HCT116 (cell line): ENCODE measurements at regions not wholly inside any gene's neighbourhood (a gene's known extent, or its start where the extent isn't known, plus 50 kb on each side); places are given as distances from the start of the nearest gene placed in this dataset.

Source experiments
- ATAC-seq: fragments of 200-7000 bp; cut with Tn5 transposase; 2 replicates; pipeline ENCODE4 v1.9.1; 2020; ENCODE audit warnings: mild to moderate bottlenecking, moderate library complexity
- BruUV-seq: library from RNA; stranded (reverse); fragments of 400-500 nt; replicated peaks from 2 replicates; lab custom pipeline; 2021; lab: Mats Ljungman, UMichigan
- CTCF ChIA-PET: fragments of 300-600 bp; sonication (Branson Sonifier 250); formaldehyde crosslinking; loops from one replicate; lab custom pipeline; 2021; ENCODE audit warnings: antibody characterized with exemption; lab: Charles Lee
- POLR2A ChIA-PET: fragments of 300-600, 350-600 bp; sonication (Branson Sonifier 250); formaldehyde crosslinking; loops from one replicate; lab custom pipeline; 2021; ENCODE audit warnings: antibody characterized with exemption; lab: Charles Lee
- RAD21 ChIA-PET, 2 experiments: fragments of 300-600 bp; sonication (Branson Sonifier 250); formaldehyde crosslinking; loops; one replicate each; lab custom pipeline; 2023; ENCODE audit warnings: low total read pairs in 2 of 2; ENCODE audit not compliant: uncharacterized antibody in 2 of 2, unreplicated experiment in 2 of 2, low non-redundant PET in 1 of 2; lab: Charles Lee
- DNase-seq: peaks from one replicate; pipeline ENCODE4 v3.0.0-alpha.2; 2010; ENCODE audit warnings: low read depth, low spot score
- H2AFZ ChIP-seq: fragments of 200-600 bp; shearing (Covaris generic), sonication (generic); 2 replicates; pipeline ENCODE4 v1.6.1; 2017; ENCODE audit warnings: low read depth, mixed run types, mixed read lengths, antibody characterized with exemption, low read length; ENCODE audit not compliant: poor library complexity, severe bottlenecking
- H3K27ac ChIP-seq: 2 replicates; pipeline ENCODE4 v1.5.1; 2012; ENCODE audit warnings: low read depth, low read length
- H3K27me3 ChIP-seq: fragments of 200-600 bp; sonication (generic); 2 replicates; pipeline ENCODE4 v1.6.1; 2016; ENCODE audit warnings: mixed run types, low read length, mixed read lengths; ENCODE audit not compliant: insufficient read depth
- H3K36me3 ChIP-seq, 2 experiments: fragments of 200-500 bp in 1 of 2; fragments of 200-600 bp in 1 of 2; sonication (Bioruptor generic) in 1 of 2; sonication (generic) in 1 of 2; 2 replicates each; pipeline versions ENCODE4 v1.5.1 to v1.6.1; 2014 to 2016; ENCODE audit warnings: low read length in 2 of 2, inconsistent platforms in 1 of 2, mixed read lengths in 1 of 2, mixed run types in 1 of 2; ENCODE audit not compliant: insufficient read depth in 2 of 2, control insufficient read depth in 1 of 2
- H3K4me1 ChIP-seq, 2 experiments: fragments of 200-600 bp in 1 of 2; sonication (generic) in 1 of 2; 2 replicates each; pipeline versions ENCODE4 v1.5.1 to v1.6.1; 2012 to 2017; ENCODE audit warnings: low read length in 2 of 2, inconsistent platforms in 1 of 2, mild to moderate bottlenecking in 1 of 2, mixed read lengths in 1 of 2, mixed run types in 1 of 2, moderate library complexity in 1 of 2; ENCODE audit not compliant: insufficient read depth in 2 of 2, control insufficient read depth in 1 of 2
- H3K4me2 ChIP-seq: fragments of 200-600 bp; sonication (generic); 2 replicates; pipeline ENCODE4 v1.6.1; 2017; ENCODE audit warnings: mixed run types, low read length, mixed read lengths
- H3K4me3 ChIP-seq, 2 experiments: fragments of 200-600 bp in 1 of 2; sonication (generic) in 1 of 2; replicated peaks in 1 of 2; 2 replicates each; pipeline ENCODE4 v1.5.1; 2011 to 2016; ENCODE audit warnings: low read length in 2 of 2, control low read depth in 1 of 2, low read depth in 1 of 2, mild to moderate bottlenecking in 1 of 2, mixed read lengths in 1 of 2, mixed run types in 1 of 2
- H3K79me2 ChIP-seq: fragments of 200-600 bp; sonication (generic); 2 replicates; pipeline ENCODE4 v1.6.1; 2017; ENCODE audit warnings: mild to moderate bottlenecking, mixed run types, low read length, moderate library complexity, mixed read lengths; ENCODE audit not compliant: insufficient read depth
- H3K9ac ChIP-seq: fragments of 200-600 bp; sonication (generic); 2 replicates; pipeline ENCODE4 v1.6.1; 2016; ENCODE audit warnings: low read length, mixed read lengths
- H3K9me2 ChIP-seq: fragments of 200-600 bp; sonication (generic), shearing (Covaris generic); 2 replicates; pipeline ENCODE4 v1.6.1; 2017; ENCODE audit warnings: mixed run types, mild to moderate bottlenecking, moderate library complexity; ENCODE audit not compliant: insufficient read depth
- H3K9me3 ChIP-seq, 2 experiments: fragments of 200-500 bp in 1 of 2; fragments of 200-600 bp in 1 of 2; sonication (Bioruptor generic) in 1 of 2; sonication (generic) in 1 of 2; 2 replicates each; pipeline ENCODE4 v1.6.1; 2014 to 2017; ENCODE audit warnings: low read length in 2 of 2, mixed read lengths in 2 of 2, inconsistent platforms in 1 of 2, low read depth in 1 of 2, mild to moderate bottlenecking in 1 of 2, mixed run types in 1 of 2, moderate library complexity in 1 of 2; ENCODE audit not compliant: control insufficient read depth in 1 of 2, insufficient read depth in 1 of 2
- H4K20me1 ChIP-seq: fragments of 200-600 bp; sonication (generic), shearing (Covaris generic); 2 replicates; pipeline ENCODE4 v1.6.1; 2017; ENCODE audit warnings: mixed run types, mild to moderate bottlenecking, moderate library complexity; ENCODE audit not compliant: insufficient read depth
- CBX3 ChIP-seq: IDR thresholded peaks from 2 replicates; pipeline ENCODE4 v1.6.1; 2012; ENCODE audit warnings: low read depth
- CEBPB ChIP-seq: IDR thresholded peaks from 2 replicates; pipeline ENCODE4 v1.6.1; 2012; ENCODE audit warnings: low read depth
- CTCF ChIP-seq, 3 experiments: fragments of 200-600 bp in 1 of 3; sonication (generic) in 1 of 3; IDR thresholded peaks in 2 of 3; conservative IDR thresholded peaks in 1 of 3; 2 replicates each; pipeline ENCODE4 v1.5.1; 2012 to 2017; ENCODE audit warnings: low read depth in 2 of 3, low read length in 2 of 3, antibody characterized with exemption in 1 of 3, borderline replicate concordance in 1 of 3, control low read depth in 1 of 3, mild to moderate bottlenecking in 1 of 3, mixed read lengths in 1 of 3, mixed run types in 1 of 3, moderate library complexity in 1 of 3; ENCODE audit not compliant: insufficient read depth in 1 of 3
- ELF1 ChIP-seq: IDR thresholded peaks from 2 replicates; pipeline ENCODE4 v1.6.1; 2012; ENCODE audit warnings: low read depth, borderline replicate concordance
- EZH2phosphoT487 ChIP-seq: fragments of 200-600 bp; IDR thresholded peaks from 2 replicates; pipeline ENCODE4 v1.6.1; 2018; ENCODE audit warnings: antibody characterized with exemption, borderline replicate concordance
- FOSL1 ChIP-seq: IDR thresholded peaks from 2 replicates; pipeline ENCODE4 v1.6.1; 2012; ENCODE audit warnings: low read depth
- JUND ChIP-seq: IDR thresholded peaks from 2 replicates; pipeline ENCODE4 v1.6.1; 2012
- POLR2A ChIP-seq: IDR thresholded peaks from 2 replicates; pipeline ENCODE4 v1.7.0; 2011; ENCODE audit warnings: borderline replicate concordance; ENCODE audit not compliant: insufficient read depth, insufficient read length; ENCODE audit errors: extremely low read depth
- POLR2AphosphoS5 ChIP-seq: IDR thresholded peaks from 2 replicates; pipeline ENCODE4 v1.6.1; 2011; ENCODE audit warnings: mild to moderate bottlenecking, low read depth, low read length, moderate library complexity
- RAD21 ChIP-seq: IDR thresholded peaks from 2 replicates; pipeline ENCODE4 v1.6.1; 2012; ENCODE audit warnings: low read depth, mild to moderate bottlenecking
- SIN3A ChIP-seq: IDR thresholded peaks from 2 replicates; pipeline ENCODE4 v1.6.1; 2012; ENCODE audit warnings: low read depth
- SP1 ChIP-seq: IDR thresholded peaks from 2 replicates; pipeline ENCODE4 v1.6.1; 2012; ENCODE audit warnings: low read depth
- SRF ChIP-seq: IDR thresholded peaks from 2 replicates; pipeline ENCODE4 v1.6.1; 2012; ENCODE audit warnings: low read depth
- TCF7L2 ChIP-seq: IDR thresholded peaks from 2 replicates; pipeline ENCODE4 v1.7.0; 2011; ENCODE audit warnings: borderline replicate concordance, inconsistent platforms; ENCODE audit not compliant: insufficient read depth, insufficient read length; ENCODE audit errors: extremely low read depth
- YY1 ChIP-seq: IDR thresholded peaks from 2 replicates; pipeline ENCODE4 v1.6.1; 2011; ENCODE audit warnings: low read length, low read depth, moderate library complexity, mild to moderate bottlenecking; ENCODE audit not compliant: insufficient replicate concordance; ENCODE audit errors: extremely low read depth
- ZNF274 ChIP-seq: fragments of 200-500 bp; sonication (Bioruptor generic); IDR thresholded peaks from 2 replicates; pipeline ENCODE4 v1.6.1; 2014; ENCODE audit warnings: mild to moderate bottlenecking, low read depth, low read length, inconsistent platforms
- intact Hi-C: fragments of 100-400 bp; cut with micrococcal nuclease; formaldehyde crosslinking; loops from 2 replicates; pipeline ENCODE4 v1.10.0; 2022
- TF ChIP-seq, protein P1 (sequence below): IDR thresholded peaks from 2 replicates; pipeline ENCODE4 v1.6.1; 2012
- TF ChIP-seq, protein P2 (sequence below): IDR thresholded peaks from 2 replicates; pipeline ENCODE4 v1.6.1; 2012

DNA sequence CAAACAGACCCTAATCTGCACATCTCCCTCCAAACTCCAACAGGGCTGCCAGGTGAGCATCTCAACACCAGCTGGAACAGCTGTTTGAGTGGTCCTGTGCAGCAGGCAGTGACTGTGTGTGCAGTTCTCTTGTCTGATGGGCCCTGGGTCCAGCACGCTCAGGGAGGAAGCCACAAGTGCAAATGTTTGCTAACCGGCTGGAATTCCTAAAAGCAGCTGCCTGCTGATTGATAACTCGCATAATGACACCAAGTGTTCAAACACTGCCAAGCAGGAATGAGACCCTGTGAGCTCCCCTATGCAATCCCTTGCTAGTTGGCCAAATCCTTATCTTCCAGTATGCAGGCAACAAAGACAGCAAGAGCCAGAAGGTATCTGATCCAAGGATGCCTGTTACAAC is 650.6 kb downstream of the CBLN4 start:
- TF ChIP-seq POLR2A, result no peak
- TF ChIP-seq ELF1, result no peak
- no peak for TF ChIP-seq JUND
- TF ChIP-seq FOSL1, result no peak
- TF ChIP-seq, protein P1, sequence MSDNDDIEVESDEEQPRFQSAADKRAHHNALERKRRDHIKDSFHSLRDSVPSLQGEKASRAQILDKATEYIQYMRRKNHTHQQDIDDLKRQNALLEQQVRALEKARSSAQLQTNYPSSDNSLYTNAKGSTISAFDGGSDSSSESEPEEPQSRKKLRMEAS, result no peak
- TF ChIP-seq, protein P2, sequence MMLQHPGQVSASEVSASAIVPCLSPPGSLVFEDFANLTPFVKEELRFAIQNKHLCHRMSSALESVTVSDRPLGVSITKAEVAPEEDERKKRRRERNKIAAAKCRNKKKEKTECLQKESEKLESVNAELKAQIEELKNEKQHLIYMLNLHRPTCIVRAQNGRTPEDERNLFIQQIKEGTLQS, result no peak
- no peak for TF ChIP-seq POLR2AphosphoS5
- no peak for TF ChIP-seq SIN3A
- no peak for TF ChIP-seq CTCF (IDR thresholded peaks at IDR 0.05 in 2 of 3, conservative IDR thresholded peaks at IDR 0.05 in 1 of 3; ENCODE audit: borderline replicate concordance in 1 of 3, insufficient read depth in 1 of 3, low read depth in 2 of 3, low read length in 2 of 3)
- TF ChIP-seq CEBPB, result no peak
- Histone ChIP-seq H3K9me3 (peaks cover 0 to 13% of the 10 kb centered on the region in 2 experiments; a peak in 2 of 4 replicates), H4K20me1 (no peaks in the 10 kb centered on the region), H3K36me3 (no peaks in the 10 kb centered on the region), H3K4me2 (no peak overlapping the region), H3K9me2 (no peaks in the 10 kb centered on the region), H3K4me1 (no peaks in the 10 kb centered on the region), H2AFZ (no peak overlapping the region), H3K9ac (no peak overlapping the region), H3K4me3 (no peak overlapping the region), H3K27me3 (no peaks in the 10 kb centered on the region), H3K79me2 (no peaks in the 10 kb centered on the region), H3K27ac (no peak overlapping the region)
- CTCF ChIA-PET, result no interaction called here
- BruUV-seq, result no TSS peak
- RAD21 ChIA-PET, result no interaction called here
- ATAC-seq, result no peak
- DNase-seq, result no peak
- intact Hi-C loops, result no loop called here
- POLR2A ChIA-PET, result no interaction called here

DNA sequence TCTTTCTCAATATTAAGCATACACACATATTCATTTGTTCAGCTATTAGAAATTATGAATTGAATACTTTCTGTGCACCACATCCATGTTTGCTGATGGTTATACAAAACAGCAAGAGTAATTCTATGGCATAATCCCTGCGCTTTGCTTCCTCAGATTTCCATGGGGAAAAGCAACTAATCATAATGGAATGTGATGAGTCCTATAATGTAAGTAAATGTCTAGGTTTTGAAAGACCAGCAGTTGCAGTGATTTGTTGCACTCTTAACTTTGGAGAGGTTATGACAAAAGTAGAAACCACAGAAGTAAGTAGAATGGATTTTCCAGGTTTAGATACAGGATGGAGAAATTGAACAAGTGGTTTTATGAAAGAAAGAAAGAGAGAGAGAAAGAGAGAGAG is 652.1 kb downstream of the CBLN4 start:
- Histone ChIP-seq H3K27ac (no peak overlapping the region), H3K79me2 (no peaks in the 10 kb centered on the region), H2AFZ (no peak overlapping the region), H3K9me3 (peaks cover 5 to 6% of the 10 kb centered on the region in 2 experiments; a peak in 2 of 4 replicates), H3K27me3 (no peaks in the 10 kb centered on the region), H3K4me3 (no peak overlapping the region), H3K4me2 (no peak overlapping the region), H3K4me1 (no peaks in the 10 kb centered on the region), H3K9me2 (no peaks in the 10 kb centered on the region), H3K36me3 (no peaks in the 10 kb centered on the region), H4K20me1 (no peaks in the 10 kb centered on the region), H3K9ac (no peak overlapping the region)
- DNase-seq (no peak), ATAC-seq (no peak)
- ChIA-PET POLR2A (no interaction called here), CTCF (no interaction called here), RAD21 (no interaction called here)
- no TSS peak for BruUV-seq
- intact Hi-C loops, result no loop called here
- TF ChIP-seq JUND, result no peak
- no peak for TF ChIP-seq RAD21
- TF ChIP-seq SP1, result no peak
- no peak for TF ChIP-seq ZNF274
- TF ChIP-seq SRF, result no peak
- TF ChIP-seq YY1, result no peak
- no peak for TF ChIP-seq POLR2AphosphoS5
- no peak for TF ChIP-seq CBX3
- no peak for TF ChIP-seq TCF7L2
- TF ChIP-seq EZH2phosphoT487, result no peak
- no peak for TF ChIP-seq FOSL1
- TF ChIP-seq, protein P1, result no peak
- no peak for TF ChIP-seq CTCF (IDR thresholded peaks at IDR 0.05 in 2 of 3, conservative IDR thresholded peaks at IDR 0.05 in 1 of 3; ENCODE audit: borderline replicate concordance in 1 of 3, insufficient read depth in 1 of 3, low read depth in 2 of 3, low read length in 2 of 3)
